Body of pancreas (tissue), 4 donors: ENCODE measurements at regions not wholly inside any gene's neighbourhood (a gene's known extent, or its start where the extent isn't known, plus 50 kb on each side); places are given as distances from the start of the nearest gene placed in this dataset.

Experiments
- ATAC-seq: fragments of 150-250 bp; one replicate; pipeline ENCODE4 v1.9.1; 2016
- DNase-seq, 4 donors: peaks; one replicate each; pipeline ENCODE4 v3.0.0-alpha.2; 2019
- H3K27ac ChIP-seq, 4 donors: fragments of 200-600 bp; sonication (generic); 1 replicate in 3 of 4; 2 replicates in 1 of 4; pipeline versions ENCODE4 v1.5.1 to v1.6.1; 2016 to 2019; ENCODE audit warnings: mild to moderate bottlenecking in 1 of 4, mixed read lengths in 1 of 4, moderate library complexity in 1 of 4
- H3K27me3 ChIP-seq, 2 donors: fragments of 200-600 bp; sonication (generic); one replicate each; pipeline ENCODE4 v1.6.0; 2016; ENCODE audit warnings: mild to moderate bottlenecking in 1 of 2
- H3K36me3 ChIP-seq, 2 donors: fragments of 200-600 bp; sonication (generic); replicated peaks in 1 of 2; 2 replicates each; pipeline ENCODE4 v1.5.1; 2016; ENCODE audit warnings: low read depth in 2 of 2; ENCODE audit not compliant: insufficient read depth in 1 of 2
- H3K4me1 ChIP-seq: fragments of 200-600 bp; sonication (generic); one replicate; pipeline ENCODE4 v1.6.0; 2016
- H3K4me3 ChIP-seq, 2 donors: fragments of 200-600 bp; sonication (generic); 1 replicate in 1 of 2; 2 replicates in 1 of 2; pipeline ENCODE4 v1.5.1; 2016 to 2019
- H3K9me3 ChIP-seq, 3 donors: fragments of 200-600 bp; sonication (generic); 1 replicate in 2 of 3; 2 replicates in 1 of 3; pipeline ENCODE4 v1.5.1; 2016
- CTCF ChIP-seq, 7 experiments: fragments of 450-650 bp in 4 of 7; fragments of 200-600 bp in 3 of 7; sonication (generic) in 3 of 7; IDR thresholded peaks; one replicate each; pipeline ENCODE4 v1.5.1; 2016 to 2019; ENCODE audit warnings: antibody characterized with exemption in 7 of 7
- POLR2A ChIP-seq, 3 donors: fragments of 450-650 bp; IDR thresholded peaks; one replicate each; pipeline ENCODE4 v1.6.1; 2016; ENCODE audit warnings: antibody characterized with exemption in 3 of 3, mild to moderate bottlenecking in 2 of 3
- WGBS, 2 donors: methylation state at CpG; one replicate each; pipeline ENCODE4 v1.1.5; 2017; 5-methylcytosine and 5-hydroxymethylcytosine counted together
- intact Hi-C: fragments of 100-400 bp; cut with DNase I; formaldehyde crosslinking; loops from one replicate; pipeline ENCODE4 v1.15.1; 2023

GRCh38 chr12:39103552-39104165 is 198.3 kb upstream of the CPNE8 start:
- Histone ChIP-seq H3K9me3 (no peaks in the 10 kb centered on the region), H3K4me3 (no peak overlapping the region), H3K36me3 (no peaks in the 10 kb centered on the region), H3K27me3 (no peaks in the 10 kb centered on the region), H3K4me1 (no peaks in the 10 kb centered on the region), H3K27ac (no peak overlapping the region)
- WGBS, 2 donors = 19 to 20% methylated on average over 8 of the region's 8 CpGs
- intact Hi-C loops = no loop called here
- TF ChIP-seq POLR2A (IDR thresholded peaks at IDR 0.05) = no peak
- peak; percentile 51 to 79 (median 75) for TF ChIP-seq CTCF (IDR thresholded peaks at IDR 0.05)
- peak in 2 of 4 donors; percentile 15 to 40 for DNase-seq
- ATAC-seq = peak; percentile 94

DNA sequence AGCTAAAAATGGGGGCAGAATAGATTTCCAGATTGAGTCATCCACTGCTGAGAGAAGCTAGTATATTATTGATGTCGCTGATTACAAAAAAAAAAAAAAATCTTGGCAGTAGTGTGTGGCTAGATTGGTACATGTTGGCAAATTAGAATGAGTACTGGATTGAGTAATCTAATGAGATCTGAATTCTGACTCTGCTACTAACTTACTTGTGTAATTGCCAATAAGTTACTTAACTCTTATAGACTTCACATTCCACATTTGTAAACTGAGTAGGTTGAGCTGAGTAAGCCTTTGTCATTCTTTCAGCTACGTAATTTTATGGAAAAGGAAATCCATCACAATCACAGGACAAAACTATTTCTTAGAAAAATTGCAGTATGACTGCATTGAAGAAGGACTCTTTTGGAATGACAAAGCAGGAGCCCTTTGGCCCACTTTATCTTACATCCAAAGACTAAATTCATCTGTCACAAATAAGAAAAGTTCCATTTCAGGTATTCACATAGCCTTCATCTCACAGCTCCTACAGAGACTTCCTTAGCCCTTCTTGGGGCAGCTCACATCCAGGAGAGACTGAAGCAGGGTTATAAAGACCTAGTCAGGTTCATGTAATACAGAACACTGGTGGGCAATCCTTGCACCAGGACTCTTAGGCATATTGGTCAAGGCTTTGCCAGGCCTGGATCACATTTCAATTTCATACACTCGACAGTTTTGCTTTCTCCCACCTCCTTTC is 197.3 kb upstream of the CPNE8 start:
- ATAC-seq = peak; percentile 45
- Histone ChIP-seq H3K36me3 (no peaks in the 10 kb centered on the region), H3K9me3 (no peaks in the 10 kb centered on the region), H3K27ac (no peak overlapping the region), H3K4me1 (no peaks in the 10 kb centered on the region), H3K27me3 (no peaks in the 10 kb centered on the region), H3K4me3 (no peak overlapping the region)
- 58 to 61% methylated on average over 3 of the region's 3 CpGs for WGBS, 2 donors
- intact Hi-C loops = no loop called here
- no peak for DNase-seq
- no peak for TF ChIP-seq CTCF (IDR thresholded peaks at IDR 0.05)
- no peak for TF ChIP-seq POLR2A (IDR thresholded peaks at IDR 0.05)

- H3K27ac ChIP-seq = no peak overlapping the region
- no peaks in the 10 kb centered on the region for H3K4me1 ChIP-seq
- DNase-seq = no peak
- no peak for ATAC-seq
- H3K36me3 ChIP-seq = no peaks in the 10 kb centered on the region
- H3K4me3 ChIP-seq = no peak overlapping the region
- TF ChIP-seq POLR2A (IDR thresholded peaks at IDR 0.05) (no peak), CTCF (IDR thresholded peaks at IDR 0.05) (no peak)
- no peaks in the 10 kb centered on the region for H3K9me3 ChIP-seq
- no peaks in the 10 kb centered on the region for H3K27me3 ChIP-seq
- 67 to 73% methylated on average over 2 of the region's 2 CpGs for WGBS, 2 donors
- intact Hi-C loops = loop anchor here (2.0 to 10.0 kb wide), 2 partner anchors 25 to 761 kb away; no protein-coding TSS in a partner anchor
Measured at GRCh38 chr12:39095636-39096330, 190.4 kb upstream of the CPNE8 start.

DNA sequence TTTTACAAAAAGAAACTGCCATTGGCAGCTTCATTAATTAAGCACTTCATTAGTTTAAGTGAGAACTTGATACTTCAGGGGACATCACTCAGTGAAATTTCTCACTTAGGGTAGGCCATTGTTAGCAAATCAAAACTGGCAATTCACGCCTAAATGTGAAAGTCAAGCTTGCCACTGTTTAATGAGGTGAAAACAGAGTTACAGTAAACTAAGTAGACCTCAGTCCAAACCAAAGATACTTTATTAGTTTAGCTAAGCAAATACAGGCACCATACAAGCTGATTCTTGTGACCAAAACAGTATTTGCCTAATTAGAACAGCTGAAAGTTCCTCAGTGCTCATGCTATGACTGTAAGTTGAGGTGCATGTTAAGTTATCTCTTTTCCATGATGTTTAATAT is 176.5 kb upstream of the CPNE8 start:
- Histone ChIP-seq H3K36me3 (no peaks in the 10 kb centered on the region), H3K27me3 (no peaks in the 10 kb centered on the region), H3K4me3 (no peak overlapping the region), H3K27ac (no peak overlapping the region), H3K9me3 (no peaks in the 10 kb centered on the region), H3K4me1 (no peaks in the 10 kb centered on the region)
- DNase-seq = no peak
- intact Hi-C loops = no loop called here
- no peak for ATAC-seq
- 70 to 74% methylated on average over 1 of the region's 1 CpG for WGBS, 2 donors
- TF ChIP-seq CTCF (IDR thresholded peaks at IDR 0.05) = no peak
- TF ChIP-seq POLR2A (IDR thresholded peaks at IDR 0.05) = no peak
